Right ventricle myocardium superior (tissue), 1 donor: ENCODE measurements at regions not wholly inside any gene's neighbourhood (a gene's known extent, or its start where the extent isn't known, plus 50 kb on each side); places are given as distances from the start of the nearest gene placed in this dataset.
A peak's percentile ranks its signal among the peaks of the same experiment; 100 is the strongest.
"Not testable (repeated sequence)": the region's sequence is repeated elsewhere in the genome, so short reads cannot be mapped to it uniquely, and the experiment has no call there.

ENCODE experiments used
- ATAC-seq: fragments of 200-7000 bp; cut with Tn5 transposase; one replicate; pipeline ENCODE4 v1.9.1; 2020; ENCODE audit warnings: mild to moderate bottlenecking; ENCODE audit not compliant: poor library complexity
- DNase-seq: peaks from one replicate; pipeline ENCODE4 v3.0.0-alpha.2; 2020
- intact Hi-C: fragments of 100-400 bp; cut with DNase I; formaldehyde crosslinking; loops from one replicate; pipeline ENCODE4 v1.11.2; 2022
- donor health status: DM: no; HTN: yes; CAD: no; lungs with severe emphysema.

DNA sequence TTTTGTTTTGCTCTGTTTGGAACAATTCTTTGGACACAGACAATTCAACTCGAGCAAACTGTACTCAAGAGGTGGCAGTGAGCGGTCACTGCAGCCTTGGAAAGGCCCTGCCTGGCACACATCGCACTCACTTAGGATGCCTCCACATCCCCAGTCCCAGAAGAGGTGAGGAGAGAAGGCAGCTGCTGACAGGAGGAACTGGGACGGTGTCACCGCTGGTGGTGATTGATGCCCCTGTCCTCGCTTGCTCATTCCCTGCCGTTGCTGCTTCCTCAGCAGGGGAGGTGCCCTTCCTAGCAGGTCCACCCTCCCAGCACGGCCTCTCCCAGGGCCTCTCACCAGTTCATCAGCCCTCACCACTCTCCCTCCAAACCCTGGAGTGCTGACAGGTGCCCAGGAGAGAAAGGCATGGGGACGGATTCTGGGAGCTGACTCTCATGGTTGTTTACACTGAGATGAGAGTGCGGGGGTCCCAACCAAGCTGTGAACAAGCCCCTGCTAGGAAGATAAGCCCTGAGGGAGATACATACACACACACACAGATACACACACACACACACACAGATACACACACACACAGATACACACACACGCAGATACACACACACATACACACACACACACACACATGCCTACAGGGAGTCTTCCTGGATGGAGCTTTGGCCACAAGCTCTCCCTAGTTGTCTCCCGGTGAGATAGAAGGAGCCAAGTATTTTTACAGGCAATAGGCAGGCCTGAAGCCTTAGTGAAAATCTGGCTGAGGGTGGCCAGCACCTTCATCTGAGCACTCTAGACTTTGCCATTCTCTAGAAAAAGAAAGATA, 101.1 kb downstream of the CDC7 start:
- intact Hi-C loops: loop anchor here (5.0 to 10.0 kb wide), 2 partner anchors 67 to 106 kb away; no protein-coding TSS in a partner anchor
- DNase-seq (peak; percentile 85), ATAC-seq (peak; percentile 94)

- no peak for DNase-seq
- ATAC-seq: no peak
- intact Hi-C loops: loop anchor here (5.0 to 10.0 kb wide), 2 partner anchors 69 to 104 kb away; no protein-coding TSS in a partner anchor
Measured at GRCh38 chr1:91603409-91603808, 102.8 kb downstream of the CDC7 start.

DNA sequence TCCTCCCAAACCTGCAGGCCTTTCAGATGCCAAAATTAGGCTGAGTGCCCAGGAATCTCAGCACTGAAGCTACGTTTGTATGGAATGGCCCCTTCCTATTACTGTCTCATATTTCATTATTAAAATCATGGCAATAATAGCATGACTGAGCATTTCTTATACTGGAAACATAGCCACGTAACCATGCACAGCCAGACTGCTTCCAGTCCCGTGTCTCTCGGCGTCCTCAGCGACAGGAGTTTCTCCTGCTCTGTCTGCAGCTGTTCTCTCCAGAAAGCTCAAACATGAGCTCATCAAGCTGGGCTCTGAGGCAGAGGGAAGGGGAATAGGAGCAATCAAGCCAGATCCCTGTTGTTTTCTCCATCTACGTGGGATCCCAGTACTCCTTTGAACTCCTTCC, 104.0 kb downstream of the CDC7 start:
- intact Hi-C loops: loop anchor here (5.0 to 10.0 kb wide), 2 partner anchors 70 to 103 kb away; no protein-coding TSS in a partner anchor
- DNase-seq (no peak), ATAC-seq (no peak)

DNA sequence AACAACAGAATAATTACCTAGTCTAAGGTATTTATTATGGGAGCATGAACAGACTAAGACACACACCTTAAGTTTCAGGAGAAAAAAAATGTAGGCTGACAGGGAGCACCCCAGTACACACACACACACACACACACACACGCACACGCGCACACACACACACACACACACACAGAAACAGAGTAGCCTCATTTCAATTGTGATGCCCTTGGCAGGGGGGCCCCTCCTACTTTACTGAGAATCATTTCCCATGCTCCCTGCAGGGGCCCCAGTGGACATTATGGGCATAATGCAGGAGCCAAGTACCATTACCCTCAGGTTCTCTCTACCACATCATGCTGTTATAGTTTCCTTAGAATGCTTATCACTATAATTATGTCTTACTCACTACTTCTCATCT, 104.9 kb downstream of the CDC7 start:
- ATAC-seq (no peak), DNase-seq (no peak)
- intact Hi-C loops: loop anchor here (10.0 kb wide), 1 partner anchor 71 kb away; no protein-coding TSS in a partner anchor

DNA sequence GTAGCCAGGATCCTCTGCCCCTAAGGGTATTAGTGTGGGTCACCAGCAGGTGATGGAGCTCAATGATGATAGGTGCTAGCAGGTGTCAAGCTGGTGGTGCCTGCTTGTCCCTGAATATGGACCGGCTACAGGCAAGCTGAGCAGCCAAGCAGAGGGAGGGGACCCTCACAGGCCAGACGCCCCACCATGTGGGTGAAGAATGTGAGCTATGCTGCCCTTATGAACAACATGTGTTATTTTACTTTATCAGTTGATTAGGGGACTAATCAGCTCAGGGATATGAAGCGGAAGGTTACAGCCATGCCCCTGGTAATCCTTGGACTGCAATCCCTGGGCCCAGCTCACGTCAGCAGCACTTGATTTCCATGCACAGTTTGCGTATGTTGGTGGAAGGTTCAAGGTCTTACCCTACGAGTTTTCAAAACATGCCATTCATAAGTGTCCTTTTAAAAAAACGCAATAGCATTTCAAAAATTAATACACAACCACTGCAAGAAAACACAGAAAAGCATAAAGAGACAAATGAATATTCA, 106.0 kb downstream of the CDC7 start:
- ATAC-seq (no peak), DNase-seq (no peak)
- intact Hi-C loops: loop anchor here (10.0 kb wide), 1 partner anchor 72 kb away; no protein-coding TSS in a partner anchor

- not testable (repeated sequence) for ATAC-seq, DNase-seq
- intact Hi-C loops: loop anchor here (10.0 kb wide), 1 partner anchor 73 kb away; no protein-coding TSS in a partner anchor
Measured at GRCh38 chr1:91607686-91608085, 107.0 kb downstream of the CDC7 start.

- ATAC-seq (no peak), DNase-seq (no peak)
- intact Hi-C loops: loop anchor here (10.0 kb wide), 1 partner anchor 74 kb away; no protein-coding TSS in a partner anchor
Measured at GRCh38 chr1:91608876-91609275, 108.2 kb downstream of the CDC7 start.

- intact Hi-C loops: loop anchor here (10.0 kb wide), 1 partner anchor 75 kb away; no protein-coding TSS in a partner anchor
- no peak for DNase-seq
- no peak for ATAC-seq
Measured at GRCh38 chr1:91609551-91609950, 108.9 kb downstream of the CDC7 start.

GRCh38 chr1:91610102-91610501, 109.5 kb downstream of the CDC7 start:
- no peak for ATAC-seq
- intact Hi-C loops: no loop called here
- no peak for DNase-seq

DNA sequence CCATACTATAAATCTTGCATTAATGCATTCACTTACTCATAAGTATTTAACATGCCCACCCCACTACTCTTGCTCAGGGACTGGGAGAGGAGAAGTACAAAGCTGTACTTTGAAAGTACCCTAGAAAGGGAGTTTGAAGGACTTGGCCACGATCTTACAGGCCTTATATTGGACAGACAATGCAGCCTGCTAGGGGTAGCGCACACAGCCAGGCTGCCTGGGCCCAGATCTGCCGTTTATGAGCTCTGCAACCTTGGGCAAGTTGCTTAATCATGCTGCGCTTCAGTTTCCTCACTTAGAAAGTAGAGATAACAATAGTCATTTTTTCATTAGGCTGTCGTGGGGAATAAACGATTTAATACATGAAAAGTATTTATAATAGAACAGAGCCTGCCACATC, 110.1 kb downstream of the CDC7 start:
- DNase-seq (no peak), ATAC-seq (no peak)
- intact Hi-C loops: no loop called here

GRCh38 chr1:91611483-91611917, 110.8 kb downstream of the CDC7 start:
- ATAC-seq (no peak), DNase-seq (no peak)
- intact Hi-C loops: no loop called here

GRCh38 chr1:91613595-91613994, 112.9 kb downstream of the CDC7 start:
- intact Hi-C loops: no loop called here
- ATAC-seq (no peak), DNase-seq (no peak)

- DNase-seq (no peak), ATAC-seq (no peak)
- intact Hi-C loops: no loop called here
Measured at GRCh38 chr1:91616712-91617111, 116.1 kb downstream of the CDC7 start.

GRCh38 chr1:91617285-91617765, 116.7 kb downstream of the CDC7 start:
- intact Hi-C loops: no loop called here
- DNase-seq: peak; percentile 58
- ATAC-seq: peak; percentile 79

DNA sequence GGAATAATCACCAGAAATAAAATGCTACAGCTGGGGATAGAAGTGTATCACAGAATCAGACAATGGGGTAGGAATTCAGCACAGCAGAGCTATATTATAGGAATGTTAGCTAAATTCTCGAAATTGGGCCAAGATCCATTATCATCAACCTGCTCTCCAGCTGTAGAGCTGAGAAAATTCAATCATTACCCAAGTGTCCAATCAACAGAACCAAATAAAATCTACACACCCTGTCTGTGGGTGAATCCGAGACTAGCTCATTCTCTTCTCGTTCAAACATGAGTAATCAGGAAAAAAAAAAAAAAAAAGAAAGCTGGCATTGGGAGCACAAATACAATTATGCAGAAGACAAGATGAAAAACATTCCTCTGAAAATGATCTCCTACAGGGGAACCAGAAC, 119.2 kb downstream of the CDC7 start:
- no peak for DNase-seq
- intact Hi-C loops: no loop called here
- ATAC-seq: no peak

DNA sequence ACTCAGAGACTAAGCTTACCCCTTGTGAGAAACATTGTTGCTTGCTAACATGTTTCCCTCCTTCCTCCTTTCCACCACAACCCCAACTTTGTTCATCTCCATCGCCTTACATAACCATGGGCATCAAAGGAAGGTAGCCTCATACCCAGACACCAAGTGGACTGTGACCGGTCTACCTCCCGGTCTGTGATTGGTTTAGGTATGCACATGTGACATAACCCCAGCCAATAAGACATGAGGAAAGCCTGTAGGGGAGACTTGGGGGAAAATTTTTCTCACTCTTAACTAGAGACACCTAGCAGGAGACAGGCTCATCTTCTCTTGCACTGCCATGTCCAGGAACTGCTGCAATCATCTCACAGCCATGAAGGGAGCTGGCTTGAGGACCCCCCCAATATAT, 120.7 kb downstream of the CDC7 start:
- intact Hi-C loops: no loop called here
- no peak for ATAC-seq
- DNase-seq: no peak

- DNase-seq (no peak), ATAC-seq (no peak)
- intact Hi-C loops: no loop called here
Measured at GRCh38 chr1:91621907-91622306, 121.3 kb downstream of the CDC7 start.

- intact Hi-C loops: no loop called here
- ATAC-seq (peak; percentile 67), DNase-seq (peak; percentile 80)
Measured at GRCh38 chr1:91622616-91623015, 122.0 kb downstream of the CDC7 start.

GRCh38 chr1:91623020-91623419, 122.4 kb downstream of the CDC7 start:
- DNase-seq (no peak), ATAC-seq (no peak)
- intact Hi-C loops: no loop called here

DNA sequence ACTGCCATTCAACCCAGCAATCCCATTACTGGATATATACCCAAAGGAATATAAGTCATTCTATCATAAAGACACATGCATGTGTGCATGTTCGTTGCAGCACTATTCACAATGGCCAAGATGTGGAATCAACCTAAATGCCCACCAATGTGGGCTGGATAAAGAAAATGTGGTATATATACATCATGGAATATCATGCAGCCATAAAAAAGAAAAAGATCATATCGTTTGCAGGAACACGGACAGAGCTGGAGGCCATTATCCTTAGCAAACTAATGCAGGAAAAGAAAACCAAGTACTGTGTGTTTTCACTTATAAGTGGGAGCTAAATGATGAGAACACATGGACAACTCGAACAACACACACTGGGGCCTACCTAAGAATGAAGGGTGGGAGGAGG, 123.7 kb downstream of the CDC7 start:
- intact Hi-C loops: no loop called here
- ATAC-seq (no peak), DNase-seq (no peak)
